GM19463 (cell line): ENCODE measurements at regions not wholly inside any gene's neighbourhood (a gene's known extent, or its start where the extent isn't known, plus 50 kb on each side); places are given as distances from the start of the nearest gene placed in this dataset.
A peak's percentile ranks its signal among the peaks of the same experiment; 100 is the strongest.

ENCODE experiments used
- ATAC-seq: cut with Tn5 transposase; IDR thresholded peaks from one replicate; pipeline ENCODE4 v1.9.1; 2021; ENCODE audit warnings: mild to moderate bottlenecking, moderate library complexity; ENCODE audit not compliant: unreplicated experiment

DNA sequence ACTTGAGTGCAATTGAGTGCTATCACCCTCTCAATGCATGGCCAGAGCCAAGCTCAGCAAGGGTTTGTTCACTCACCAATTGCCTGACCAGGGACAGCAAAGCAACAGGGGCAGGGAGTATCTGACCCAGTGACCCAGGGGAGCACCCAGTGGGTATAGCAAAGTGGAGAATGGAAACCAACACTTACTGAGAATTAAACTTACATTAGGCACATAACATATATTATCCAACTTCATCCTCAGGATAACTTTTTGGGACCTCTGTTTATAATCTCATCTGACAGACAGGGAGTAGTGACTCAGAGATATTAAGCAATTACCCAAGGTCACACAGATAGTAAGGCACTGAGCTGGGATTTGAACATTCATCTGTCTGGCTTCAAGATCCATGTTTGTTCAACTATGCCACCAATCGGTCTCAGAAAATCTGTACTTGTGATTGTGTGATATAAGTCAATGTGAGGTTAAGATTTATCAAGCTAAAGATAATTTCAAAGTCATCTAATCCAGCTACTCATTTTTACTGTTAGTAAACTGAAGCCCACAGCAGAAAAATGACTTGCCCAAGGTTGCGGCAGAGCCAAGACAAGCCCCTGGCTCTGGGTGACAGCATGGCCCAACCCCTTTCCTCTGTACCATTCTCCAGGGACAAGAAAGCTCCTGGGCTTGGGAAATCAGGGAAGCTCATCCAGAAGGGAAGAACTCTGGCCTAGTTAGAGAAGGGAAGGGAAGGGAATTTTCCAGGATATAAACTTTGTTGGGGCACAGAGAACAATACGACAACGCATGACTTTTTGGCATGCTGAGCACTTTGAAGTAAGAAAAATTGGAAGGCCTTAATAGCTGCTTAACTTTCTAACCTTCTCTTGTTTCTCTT, 138.0 kb upstream of the SMAD3 start:
- ATAC-seq = no peak

DNA sequence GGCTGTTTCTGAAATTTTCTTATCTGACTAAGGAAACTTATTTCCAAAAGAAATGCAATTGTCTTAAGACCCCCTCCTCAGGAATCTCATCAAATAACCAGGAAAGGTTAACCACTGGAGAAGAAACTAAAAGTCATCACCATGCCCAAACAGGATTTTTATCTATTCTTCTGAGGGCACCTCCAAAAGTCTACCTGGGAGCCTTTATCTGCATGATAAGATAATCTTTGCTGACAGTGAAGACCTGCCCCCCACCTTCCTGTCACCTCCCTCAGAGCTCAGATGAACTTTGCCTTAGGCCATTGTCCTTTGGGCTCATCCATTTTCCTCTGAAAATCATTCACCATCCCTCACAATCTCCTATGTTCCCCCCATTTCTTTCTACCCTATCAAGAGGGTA, 137.3 kb upstream of the SMAD3 start:
- no peak for ATAC-seq

DNA sequence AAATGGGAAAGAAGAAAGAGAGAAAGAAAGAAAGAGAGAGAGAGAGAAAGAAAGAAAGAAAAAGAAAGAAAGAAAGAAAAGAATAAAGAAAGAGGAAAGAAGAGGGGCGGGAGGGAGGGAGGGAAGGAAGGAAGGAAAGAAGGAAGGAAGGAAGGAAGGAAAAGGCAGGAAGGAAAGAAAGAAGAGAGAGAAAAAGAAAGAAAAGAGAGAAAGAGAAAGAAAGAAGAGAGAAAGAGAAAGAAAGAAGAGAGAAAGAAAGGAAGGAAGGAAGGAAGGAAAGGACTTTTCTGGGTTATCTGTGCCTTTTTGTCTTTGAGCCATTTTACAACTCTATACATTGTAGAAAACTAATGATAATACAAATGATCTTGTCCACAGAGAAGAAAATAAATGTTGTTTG, 136.6 kb upstream of the SMAD3 start:
- no peak for ATAC-seq

DNA sequence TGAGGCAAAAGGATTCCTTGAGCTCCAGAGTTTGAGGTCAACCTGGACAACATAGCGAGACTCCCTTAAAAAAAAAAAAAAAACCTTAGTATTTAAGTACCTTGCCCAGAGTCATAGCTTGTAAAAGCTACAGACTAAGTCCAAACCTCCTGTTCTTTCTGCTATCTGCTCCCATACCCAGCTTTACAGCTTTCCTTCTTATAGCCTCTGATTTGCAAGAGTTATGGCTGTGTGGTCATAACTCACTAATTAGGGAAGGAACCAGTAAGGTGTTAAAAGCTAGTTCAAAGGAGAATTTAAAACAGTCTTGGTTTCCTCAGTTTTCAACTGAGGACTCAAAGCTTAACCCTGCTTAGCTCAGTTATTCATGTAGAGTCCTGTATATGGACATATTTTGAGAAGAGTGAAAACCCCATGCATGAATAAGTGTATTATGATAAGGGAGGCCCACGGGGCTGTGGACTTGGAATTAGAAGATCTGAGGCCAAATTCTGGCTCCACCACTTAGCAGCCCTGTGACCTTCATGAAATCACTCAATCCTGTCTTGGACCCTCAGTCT, 135.5 kb upstream of the SMAD3 start:
- no peak for ATAC-seq

DNA sequence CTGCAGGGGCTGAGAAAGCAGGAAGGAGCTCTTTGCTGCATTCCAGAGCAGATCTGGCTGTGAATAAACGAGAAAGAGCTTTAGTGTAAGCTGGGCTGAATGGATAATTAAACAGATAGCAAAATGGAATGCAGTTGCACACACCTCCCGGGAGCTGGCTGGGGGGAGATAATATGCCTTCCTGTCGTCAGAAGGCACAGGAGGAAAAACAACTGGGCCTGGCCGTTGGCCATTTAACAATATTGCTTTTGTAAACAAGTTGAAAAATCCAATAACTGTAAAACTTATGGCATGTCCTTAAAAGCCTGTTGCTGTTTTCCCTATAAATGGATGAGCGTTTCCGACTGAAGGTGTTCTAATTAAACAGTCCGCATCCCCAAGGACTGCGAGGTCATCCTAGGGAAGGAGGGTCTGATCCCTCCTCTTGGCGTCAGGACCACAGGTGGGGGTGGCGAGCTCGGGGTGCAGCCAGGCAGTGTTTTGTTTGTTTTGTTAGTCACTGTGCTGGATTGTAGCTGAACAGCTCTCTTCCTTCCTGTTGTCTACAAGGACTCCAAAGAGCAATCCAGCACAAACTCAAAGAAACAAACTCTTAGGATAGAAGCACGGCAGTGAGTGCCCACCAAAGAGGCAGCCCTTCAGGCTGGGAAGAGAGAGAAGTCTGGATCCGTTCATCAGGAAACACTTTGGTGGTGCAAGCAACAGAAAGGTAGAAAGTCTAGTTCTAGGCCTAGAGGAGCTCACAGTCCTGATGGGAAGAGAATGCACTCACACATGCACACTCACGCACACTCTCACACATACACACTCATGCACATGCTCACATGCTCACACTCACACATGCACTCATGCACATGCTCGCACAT, 133.4 kb upstream of the SMAD3 start:
- ATAC-seq = no peak

DNA sequence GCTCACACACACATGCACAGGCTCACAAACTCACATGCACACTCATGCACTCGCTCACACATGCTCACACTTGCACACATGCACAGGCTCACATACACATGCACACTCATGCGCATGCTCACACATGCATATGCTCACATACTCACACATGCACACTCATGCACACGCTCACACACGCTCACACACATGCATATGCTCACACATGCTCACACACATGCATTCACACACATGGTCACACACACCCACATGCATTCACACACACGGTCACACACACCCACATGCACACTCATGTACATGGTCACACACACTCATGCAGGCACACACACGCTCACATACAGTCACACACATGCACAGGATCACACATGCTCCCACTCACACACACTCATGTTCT, 132.8 kb upstream of the SMAD3 start:
- no peak for ATAC-seq

DNA sequence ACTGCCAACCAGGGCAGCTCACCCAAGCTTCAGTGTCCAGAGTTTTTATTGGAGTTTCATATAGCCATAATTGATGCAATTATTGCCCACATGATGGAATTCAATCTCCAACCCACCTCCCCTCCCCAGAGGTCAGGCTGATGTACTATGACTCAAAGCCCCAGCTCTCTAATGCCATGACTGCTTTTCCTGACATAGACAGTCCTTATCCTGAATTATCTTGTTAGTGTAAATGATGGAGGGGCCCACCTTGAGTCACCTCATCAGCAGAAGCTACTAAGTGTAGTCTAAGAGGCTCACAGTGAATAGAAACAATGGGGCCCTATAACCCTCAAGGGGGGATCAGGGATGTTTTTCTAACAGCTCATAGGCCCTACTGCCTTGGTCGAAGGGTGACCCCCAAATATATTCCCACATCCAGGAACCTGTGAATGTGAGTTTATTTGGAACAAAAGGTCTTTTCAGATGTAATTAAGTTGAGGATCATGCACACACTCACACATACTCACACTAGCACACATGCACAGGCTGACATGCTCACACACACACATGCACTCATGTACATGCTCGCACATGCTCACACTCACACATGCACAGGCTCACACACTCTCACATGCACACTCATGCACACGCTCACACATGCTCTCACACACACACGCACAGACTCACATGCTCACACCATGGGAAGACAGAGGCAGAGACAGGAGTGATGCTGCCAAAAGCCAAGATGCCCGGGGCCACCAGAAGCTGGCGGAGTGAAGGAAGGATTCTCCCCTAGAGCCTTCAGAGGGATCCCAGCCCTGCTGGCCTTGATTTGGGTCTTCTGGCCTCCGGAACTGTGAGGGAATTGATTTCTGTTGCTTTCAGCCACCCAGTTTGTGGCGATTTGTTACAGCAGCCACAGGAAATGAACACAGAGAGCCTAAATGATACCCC, 131.2 kb upstream of the SMAD3 start:
- ATAC-seq = no peak

DNA sequence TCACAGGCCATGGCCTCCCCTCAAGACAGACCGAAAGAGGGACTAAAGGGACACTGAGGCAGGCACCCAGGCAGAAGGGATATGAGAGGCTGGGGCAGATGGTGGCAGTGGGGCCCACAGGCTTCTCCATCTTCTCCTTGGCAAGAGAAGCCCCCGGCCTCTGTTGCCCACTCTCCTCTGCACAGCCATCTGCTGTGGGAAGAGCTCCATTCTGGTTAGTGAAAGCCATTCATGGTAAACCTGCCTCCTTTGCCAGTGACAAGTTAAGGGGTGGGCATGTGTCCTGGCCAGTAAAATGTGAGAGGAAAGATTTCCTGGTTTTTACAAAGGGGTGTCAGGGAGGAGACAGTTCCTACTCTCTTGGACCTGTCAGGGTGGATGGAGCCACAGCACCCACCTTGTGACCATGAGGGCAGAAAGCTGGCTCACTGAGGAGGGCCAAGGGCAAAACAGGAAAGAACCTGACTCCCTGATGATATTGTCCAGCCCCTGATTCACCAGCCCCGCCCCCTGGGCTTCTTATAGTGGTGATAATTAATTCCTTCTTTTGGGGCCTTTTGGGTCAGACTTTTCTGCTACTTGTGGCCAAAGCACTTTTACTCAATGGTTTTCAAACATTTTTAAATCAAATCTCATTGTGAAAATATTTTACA, 130.4 kb upstream of the SMAD3 start:
- no peak for ATAC-seq

DNA sequence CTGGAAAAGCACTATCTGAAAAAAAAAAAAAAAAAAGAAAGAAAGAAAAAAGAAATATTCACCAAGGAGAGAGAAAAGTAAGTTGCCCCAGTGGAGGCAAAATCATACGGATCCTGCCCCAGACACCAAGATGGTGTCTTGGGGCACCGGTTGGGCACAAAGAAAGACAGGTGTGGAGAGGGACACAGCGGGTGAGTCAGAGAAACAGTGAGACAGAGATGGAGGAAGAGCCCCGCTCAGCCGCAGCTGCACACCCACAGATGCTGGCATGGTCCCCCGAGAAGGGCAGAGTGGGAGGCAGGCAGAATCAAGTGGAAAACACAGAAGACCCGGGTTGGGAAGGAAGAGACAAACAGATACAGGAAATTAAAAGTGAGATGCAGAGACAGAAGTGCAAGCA, 129.7 kb upstream of the SMAD3 start:
- ATAC-seq = no peak

DNA sequence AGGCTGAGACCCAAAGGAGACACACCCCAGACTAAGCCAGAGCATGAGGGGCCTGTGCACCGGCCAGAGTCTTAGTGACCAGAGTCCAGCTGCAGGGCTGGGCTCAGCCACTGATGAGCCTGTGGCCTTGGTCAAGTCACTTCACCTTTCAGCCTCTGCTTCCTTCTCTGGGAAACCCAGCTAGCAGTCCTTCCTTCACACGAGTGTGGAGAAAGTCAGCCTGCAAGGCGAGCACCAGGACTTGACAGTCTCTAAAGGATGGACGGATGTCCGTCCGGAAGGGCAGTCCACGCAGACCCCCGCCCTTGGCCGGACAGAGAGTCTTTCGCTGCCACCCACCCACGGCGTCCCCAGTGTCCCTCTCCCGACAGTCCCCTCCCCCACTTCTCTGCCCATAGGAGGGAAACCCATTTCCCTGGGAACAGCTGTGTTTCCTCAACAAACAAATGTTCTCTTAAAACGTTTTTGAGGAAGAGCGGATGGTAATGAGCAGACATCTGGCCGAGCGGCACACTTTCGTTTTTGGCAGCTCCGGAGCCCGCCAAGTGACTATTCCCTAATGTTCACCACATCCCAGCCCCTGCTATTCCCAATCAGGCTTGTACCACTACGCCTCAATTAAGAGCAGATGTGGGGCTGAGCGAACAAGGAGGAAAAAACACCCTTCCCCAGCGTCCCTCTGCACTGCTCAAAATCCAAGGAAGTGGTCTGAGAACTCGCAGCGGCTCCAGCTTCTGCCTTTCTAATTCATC, 129.1 kb upstream of the SMAD3 start:
- ATAC-seq = no peak

DNA sequence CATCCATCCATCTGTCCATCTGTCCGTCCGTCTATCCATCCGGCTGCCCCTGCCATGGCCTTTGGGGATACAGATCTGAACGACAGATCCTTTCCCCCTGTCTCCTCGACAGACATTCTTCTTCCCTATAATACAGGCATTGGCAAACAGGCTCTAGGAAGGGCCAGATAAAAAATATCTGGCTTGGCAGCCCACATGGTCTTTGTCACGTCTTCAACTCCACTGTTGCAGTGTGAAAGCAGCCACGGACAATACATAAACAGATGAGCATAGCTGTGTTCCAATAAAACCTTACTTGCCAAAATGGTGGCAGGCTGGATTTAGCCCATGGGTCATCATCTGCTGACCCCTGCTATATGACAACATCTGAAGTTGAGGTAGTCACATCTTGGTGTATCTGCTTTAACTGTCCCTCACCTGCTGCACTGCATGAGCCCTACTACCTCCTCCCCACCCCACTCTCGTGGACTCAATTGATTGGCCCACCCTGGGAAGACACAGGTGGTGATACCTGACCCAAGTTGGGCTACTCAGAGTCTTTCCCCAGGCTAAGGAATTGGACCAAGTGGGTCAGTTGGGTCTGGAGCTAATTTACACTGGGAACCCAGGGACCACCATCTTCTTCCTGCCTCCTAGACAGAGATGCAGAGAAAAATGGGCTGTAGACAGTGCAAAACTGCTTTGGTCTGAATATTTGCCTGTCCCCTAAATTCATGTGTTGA, 128.4 kb upstream of the SMAD3 start:
- no peak for ATAC-seq

DNA sequence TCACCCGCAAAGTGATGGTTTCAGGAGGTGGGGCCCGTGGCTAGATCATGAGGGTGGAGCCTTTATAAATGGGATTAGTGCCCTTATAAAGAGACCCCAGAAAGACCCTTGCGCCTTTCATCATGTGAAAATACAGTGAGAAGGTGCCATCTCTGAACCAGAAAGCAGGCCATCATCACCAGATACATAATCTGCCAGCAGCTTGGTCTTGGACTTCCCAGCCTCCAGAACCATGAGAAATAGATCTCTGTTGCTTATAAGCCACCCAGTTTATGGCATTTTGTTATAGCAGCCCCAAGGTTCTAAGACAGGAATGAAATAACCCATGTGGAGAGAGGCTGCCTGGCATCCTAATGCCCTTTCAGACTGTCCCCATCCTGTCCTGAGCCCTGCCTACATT, 127.8 kb upstream of the SMAD3 start:
- no peak for ATAC-seq

DNA sequence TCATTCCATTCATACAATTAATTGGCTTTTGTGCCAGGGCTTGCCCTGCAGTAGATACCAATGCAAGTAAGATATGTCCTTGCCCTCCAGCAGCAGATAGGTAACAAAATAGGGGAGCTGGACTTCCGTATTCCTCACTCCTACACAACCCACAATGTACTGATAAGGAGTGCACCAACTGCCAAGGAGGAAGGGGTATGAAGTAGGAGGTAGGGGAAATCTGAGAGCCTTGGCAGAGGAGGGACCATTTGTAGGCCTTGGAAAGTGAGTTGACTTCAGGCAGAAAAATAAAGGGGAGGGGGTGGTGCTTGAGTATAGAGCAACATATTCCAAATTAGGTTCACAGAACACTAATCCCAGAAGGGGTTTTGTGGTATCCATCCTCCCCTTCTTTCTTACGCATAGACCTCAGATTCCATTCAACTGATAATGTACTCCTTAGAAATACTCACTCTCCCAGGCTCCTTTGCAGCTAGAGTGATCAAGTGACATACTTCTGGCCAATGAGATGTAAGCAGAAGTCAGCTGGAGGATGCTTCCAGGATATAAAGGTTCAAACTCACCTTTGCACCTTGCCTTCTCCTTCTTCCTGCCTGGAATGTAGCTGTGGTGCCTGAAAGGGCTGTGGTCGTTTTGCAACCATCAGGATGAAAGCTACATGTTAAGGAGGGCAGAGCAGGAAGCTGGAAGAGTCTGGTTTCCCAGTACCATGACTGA, 127.1 kb upstream of the SMAD3 start:
- ATAC-seq = no peak

DNA sequence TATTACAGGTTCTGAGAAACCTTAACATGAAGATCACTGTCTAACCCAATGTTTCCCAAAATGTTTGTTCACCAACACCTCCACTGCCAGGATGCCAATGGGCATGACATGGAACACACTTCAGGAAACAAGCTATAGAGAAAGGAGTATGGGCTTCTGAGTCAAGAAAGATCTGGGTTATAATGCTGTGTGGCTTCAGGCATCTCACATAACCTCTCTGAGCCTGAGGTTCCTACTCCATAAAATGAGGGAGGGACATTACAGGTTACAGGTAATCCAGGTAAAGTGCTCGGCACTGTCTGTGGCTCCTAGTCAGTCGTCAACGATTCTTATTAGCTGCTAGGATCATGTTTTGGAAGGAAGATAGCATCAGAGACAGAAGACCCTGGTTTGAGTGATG, 126.4 kb upstream of the SMAD3 start:
- no peak for ATAC-seq

DNA sequence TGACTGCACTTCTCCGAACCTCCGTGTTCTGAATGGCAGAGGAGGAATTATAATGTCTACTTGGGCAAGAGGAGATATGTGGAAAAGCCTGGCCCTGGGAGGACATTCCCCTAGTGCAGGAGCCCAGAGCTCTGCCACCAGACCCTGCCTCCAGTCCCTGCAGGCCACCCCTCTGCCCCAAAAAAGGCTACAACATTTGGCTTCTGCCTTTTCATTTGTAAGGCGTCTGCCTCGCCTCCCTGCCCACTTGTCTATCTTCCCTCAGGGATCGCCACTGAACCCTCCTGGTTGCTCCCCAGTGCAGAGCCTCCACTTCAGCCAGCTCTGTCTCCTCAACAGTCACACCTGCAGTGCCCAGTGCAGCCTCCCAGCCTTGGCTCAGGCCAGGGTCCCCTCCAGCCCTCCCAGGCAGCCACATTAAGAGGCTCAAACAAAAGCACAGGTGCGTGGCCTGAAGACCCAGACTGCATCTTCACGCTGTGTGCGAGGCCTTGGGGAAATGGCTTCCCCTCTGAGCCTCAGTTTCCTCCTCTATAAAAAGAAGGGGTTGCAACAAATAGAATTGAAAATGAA, 125.9 kb upstream of the SMAD3 start:
- no peak for ATAC-seq

DNA sequence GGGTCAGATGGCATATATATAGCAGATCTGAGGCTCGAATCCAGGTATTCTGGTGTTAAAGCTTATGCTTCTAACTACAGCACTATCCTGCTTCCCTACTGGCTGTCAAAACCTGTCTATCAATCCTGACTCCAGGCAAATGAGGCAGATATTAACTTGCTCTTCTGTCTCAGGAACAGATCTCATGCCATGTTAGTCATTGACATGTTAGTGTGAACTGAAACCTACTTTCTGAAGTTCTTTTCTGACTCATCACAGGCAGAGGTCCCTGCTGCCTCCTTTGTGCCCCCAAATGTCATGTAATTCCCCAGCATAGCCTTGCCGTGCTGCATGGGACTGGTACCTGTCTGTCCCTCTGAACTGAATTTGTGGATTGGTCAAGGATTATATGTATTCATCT, 125.0 kb upstream of the SMAD3 start:
- ATAC-seq = peak; percentile 71

DNA sequence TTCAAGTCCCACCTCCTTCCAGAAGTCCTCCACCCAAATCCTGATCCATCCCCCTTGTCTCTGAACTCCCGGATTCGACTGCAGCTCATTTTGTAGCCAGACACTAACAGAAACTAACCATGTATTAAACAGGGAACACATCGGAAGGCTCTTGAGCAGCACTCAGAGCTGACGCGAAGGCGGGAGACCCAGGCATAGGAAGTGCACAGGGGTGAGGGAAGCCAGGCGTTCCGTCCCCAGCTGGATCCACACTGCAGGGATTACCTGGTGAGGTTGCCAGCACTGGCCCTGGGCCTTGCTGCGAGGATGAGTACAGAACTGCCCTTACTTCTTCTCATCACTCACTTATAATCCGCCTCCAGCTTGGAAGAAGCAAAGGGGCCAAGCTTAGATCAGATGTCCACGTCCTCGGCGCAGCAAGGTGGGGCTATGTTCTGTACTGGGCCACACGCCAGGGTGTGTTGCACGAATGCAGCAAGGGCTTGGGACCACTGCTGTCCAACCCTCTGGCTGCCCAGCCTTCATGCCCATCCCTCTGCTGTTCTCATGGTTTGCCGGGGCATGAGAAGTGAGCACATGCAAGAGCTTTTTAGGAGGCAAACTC, 124.2 kb upstream of the SMAD3 start:
- no peak for ATAC-seq
